CD4-positive, alpha-beta memory T cell (primary cell): ENCODE measurements at regions not wholly inside any gene's neighbourhood (a gene's known extent, or its start where the extent isn't known, plus 50 kb on each side); places are given as distances from the start of the nearest gene placed in this dataset.
A peak's percentile ranks its signal among the peaks of the same experiment; 100 is the strongest.
"Not testable (repeated sequence)": the region's sequence is repeated elsewhere in the genome, so short reads cannot be mapped to it uniquely, and the experiment has no call there.

Experiments
- CTCF ChIA-PET: fragments of 350-600 bp; sonication (Branson Sonifier 250); formaldehyde crosslinking; loops from one replicate; lab custom pipeline; 2021; ENCODE audit warnings: inconsistent platforms; ENCODE audit not compliant: partially characterized antibody; lab: Charles Lee
- POLR2A ChIA-PET: fragments of 350-600 bp; sonication (Branson Sonifier 250); formaldehyde crosslinking; loops from one replicate; lab custom pipeline; 2021; ENCODE audit not compliant: partially characterized antibody; lab: Charles Lee
- DNase-seq, 5 donors: peaks; one replicate each; pipeline versions ENCODE4 v3.0.0 to v3.0.0-alpha.2; 2020 to 2022; ENCODE audit warnings: mixed read lengths in 1 of 5
- H3K27ac ChIP-seq: one replicate; pipeline ENCODE4 v1.7.0; 2013; ENCODE audit warnings: low read depth, low read length
- H3K27me3 ChIP-seq: 2 replicates; pipeline ENCODE4 v1.7.0; 2013; ENCODE audit warnings: mild to moderate bottlenecking, low read length, moderate library complexity; ENCODE audit not compliant: insufficient read depth
- H3K36me3 ChIP-seq: 2 replicates; pipeline ENCODE4 v1.7.0; 2013; ENCODE audit warnings: mild to moderate bottlenecking, low read length, moderate library complexity; ENCODE audit not compliant: insufficient read depth
- H3K4me1 ChIP-seq: 2 replicates; pipeline ENCODE4 v1.7.0; 2013; ENCODE audit warnings: mild to moderate bottlenecking, low read length, moderate library complexity; ENCODE audit not compliant: insufficient read depth
- H3K4me3 ChIP-seq, 2 donors: one replicate each; pipeline ENCODE4 v1.7.0; 2013; ENCODE audit warnings: low read length in 2 of 2, mild to moderate bottlenecking in 1 of 2
- H3K9me3 ChIP-seq, 2 donors: one replicate each; pipeline ENCODE4 v1.7.0; 2013; ENCODE audit warnings: low read length in 2 of 2, control low read depth in 1 of 2; ENCODE audit not compliant: control insufficient read depth in 1 of 2
- H3K27ac Mint-ChIP-seq, 7 donors: one replicate each; pipeline ENCODE4 v1.8.0; 2020 to 2021; ENCODE audit warnings: mixed read lengths in 7 of 7, mild to moderate bottlenecking in 6 of 7, inconsistent platforms in 3 of 7, moderate library complexity in 3 of 7
- H3K27me3 Mint-ChIP-seq, 2 donors: one replicate each; pipeline ENCODE4 v1.8.0; 2020 to 2021; ENCODE audit warnings: mixed read lengths in 2 of 2
- H3K36me3 Mint-ChIP-seq, 2 donors: one replicate each; pipeline ENCODE4 v1.8.0; 2020 to 2021; ENCODE audit warnings: mixed read lengths in 2 of 2, inconsistent platforms in 1 of 2, mild to moderate bottlenecking in 1 of 2
- H3K4me1 Mint-ChIP-seq, 4 donors: one replicate each; pipeline ENCODE4 v1.8.0; 2020 to 2021; ENCODE audit warnings: mixed read lengths in 4 of 4, mild to moderate bottlenecking in 1 of 4
- H3K4me3 Mint-ChIP-seq, 8 donors: one replicate each; pipeline ENCODE4 v1.8.0; 2020 to 2021; ENCODE audit warnings: mixed read lengths in 8 of 8, mild to moderate bottlenecking in 7 of 8, moderate library complexity in 6 of 8, inconsistent platforms in 3 of 8
- H3K9me3 Mint-ChIP-seq, 8 donors: one replicate each; pipeline ENCODE4 v1.8.0; 2020 to 2021; ENCODE audit warnings: mixed read lengths in 8 of 8, mild to moderate bottlenecking in 5 of 8, inconsistent platforms in 3 of 8, moderate library complexity in 1 of 8
- intact Hi-C: fragments of 100-400 bp; cut with micrococcal nuclease; formaldehyde crosslinking; loops from one replicate; pipeline ENCODE4 v1.15.1; 2023

GRCh38 chr5:118282480-118283038 is 705.8 kb downstream of the DTWD2 start:
- intact Hi-C loops, H3K4me1 Mint-ChIP-seq, POLR2A ChIA-PET, H3K4me3 Mint-ChIP-seq, H3K27me3 ChIP-seq, H3K36me3 Mint-ChIP-seq, H3K27ac Mint-ChIP-seq, H3K9me3 ChIP-seq, H3K27ac ChIP-seq, CTCF ChIA-PET, H3K4me1 ChIP-seq, H3K27me3 Mint-ChIP-seq, H3K36me3 ChIP-seq, H3K4me3 ChIP-seq: not testable (repeated sequence)
- peaks cover 0 to 11% (median 5%) of the 10 kb centered on the region in 8 donors for H3K9me3 Mint-ChIP-seq
- DNase-seq = peak in 1 of 5 donors; percentile 30

- H3K9me3 ChIP-seq = no peaks in the 10 kb centered on the region
- no peak overlapping the region for H3K4me3 ChIP-seq
- H3K27me3 Mint-ChIP-seq = no peaks in the 10 kb centered on the region
- H3K27me3 ChIP-seq = no peaks in the 10 kb centered on the region
- H3K4me1 Mint-ChIP-seq = no peaks in the 10 kb centered on the region
- H3K36me3 ChIP-seq = no peaks in the 10 kb centered on the region
- peaks cover 0 to 11% (median 4%) of the 10 kb centered on the region in 8 donors for H3K9me3 Mint-ChIP-seq
- no peak for DNase-seq
- no peaks in the 10 kb centered on the region for H3K4me1 ChIP-seq
- no peak overlapping the region for H3K27ac Mint-ChIP-seq
- intact Hi-C loops = no loop called here
- ChIA-PET POLR2A (no interaction called here), CTCF (no interaction called here)
- no peaks in the 10 kb centered on the region for H3K36me3 Mint-ChIP-seq
- H3K27ac ChIP-seq = no peak overlapping the region
- H3K4me3 Mint-ChIP-seq = no peak overlapping the region
Observed at GRCh38 chr5:118279540-118280294, 708.6 kb downstream of the DTWD2 start.

GRCh38 chr5:118270526-118270925 is 717.8 kb downstream of the DTWD2 start:
- no peak for DNase-seq
- H3K4me1 Mint-ChIP-seq = no peaks in the 10 kb centered on the region
- Histone ChIP-seq H3K36me3 (no peaks in the 10 kb centered on the region), H3K27ac (no peak overlapping the region), H3K4me1 (no peaks in the 10 kb centered on the region), H3K4me3 (no peak overlapping the region), H3K27me3 (no peaks in the 10 kb centered on the region), H3K9me3 (no peaks in the 10 kb centered on the region)
- intact Hi-C loops = no loop called here
- ChIA-PET CTCF (no interaction called here), POLR2A (no interaction called here)
- no peak overlapping the region for H3K4me3 Mint-ChIP-seq
- H3K27ac Mint-ChIP-seq = no peak overlapping the region
- H3K27me3 Mint-ChIP-seq = no peaks in the 10 kb centered on the region
- no peaks in the 10 kb centered on the region for H3K36me3 Mint-ChIP-seq
- peaks cover 2 to 15% (median 7%) of the 10 kb centered on the region in 8 donors for H3K9me3 Mint-ChIP-seq

GRCh38 chr5:118258223-118258622 is 730.1 kb downstream of the DTWD2 start:
- intact Hi-C loops = no loop called here
- no peaks in the 10 kb centered on the region for H3K36me3 Mint-ChIP-seq
- no peak overlapping the region for H3K27ac ChIP-seq
- peaks cover 0 to 10% (median 1%) of the 10 kb centered on the region in 8 donors for H3K9me3 Mint-ChIP-seq
- H3K4me3 Mint-ChIP-seq = no peak overlapping the region
- no peaks in the 10 kb centered on the region for H3K4me1 ChIP-seq
- no peaks in the 10 kb centered on the region for H3K27me3 ChIP-seq
- no peaks in the 10 kb centered on the region for H3K4me1 Mint-ChIP-seq
- DNase-seq = no peak
- H3K36me3 ChIP-seq = no peaks in the 10 kb centered on the region
- H3K27me3 Mint-ChIP-seq = no peaks in the 10 kb centered on the region
- POLR2A ChIA-PET = no interaction called here
- H3K27ac Mint-ChIP-seq = no peak overlapping the region
- H3K4me3 ChIP-seq = no peak overlapping the region
- no peaks in the 10 kb centered on the region for H3K9me3 ChIP-seq
- CTCF ChIA-PET = no interaction called here

GRCh38 chr5:118257066-118257465 is 731.3 kb downstream of the DTWD2 start:
- H3K27ac ChIP-seq = no peak overlapping the region
- H3K4me1 ChIP-seq = no peaks in the 10 kb centered on the region
- H3K9me3 Mint-ChIP-seq = peaks cover 0 to 7% (median 0%) of the 10 kb centered on the region in 8 donors
- no peaks in the 10 kb centered on the region for H3K36me3 ChIP-seq
- H3K36me3 Mint-ChIP-seq = no peaks in the 10 kb centered on the region
- ChIA-PET CTCF (no interaction called here), POLR2A (no interaction called here)
- H3K27me3 ChIP-seq = no peaks in the 10 kb centered on the region
- no peak overlapping the region for H3K4me3 ChIP-seq
- no peaks in the 10 kb centered on the region for H3K4me1 Mint-ChIP-seq
- H3K27ac Mint-ChIP-seq = no peak overlapping the region
- intact Hi-C loops = no loop called here
- H3K9me3 ChIP-seq = no peaks in the 10 kb centered on the region
- no peak overlapping the region for H3K4me3 Mint-ChIP-seq
- H3K27me3 Mint-ChIP-seq = no peaks in the 10 kb centered on the region
- DNase-seq = no peak

GRCh38 chr5:118253225-118254061 is 734.9 kb downstream of the DTWD2 start:
- intact Hi-C loops = no loop called here
- no peaks in the 10 kb centered on the region for H3K4me1 ChIP-seq
- ChIA-PET POLR2A (no interaction called here), CTCF (no interaction called here)
- no peak overlapping the region for H3K27ac Mint-ChIP-seq
- no peaks in the 10 kb centered on the region for H3K9me3 ChIP-seq
- H3K9me3 Mint-ChIP-seq = peaks cover 0 to 28% (median 18%) of the 10 kb centered on the region in 8 donors
- H3K4me3 Mint-ChIP-seq = no peak overlapping the region
- H3K4me1 Mint-ChIP-seq = peaks cover 0 to 1% (median 0%) of the 10 kb centered on the region in 4 donors
- no peak for DNase-seq
- H3K36me3 Mint-ChIP-seq = no peaks in the 10 kb centered on the region
- H3K27me3 Mint-ChIP-seq = no peaks in the 10 kb centered on the region
- no peak overlapping the region for H3K4me3 ChIP-seq
- no peak overlapping the region for H3K27ac ChIP-seq
- H3K36me3 ChIP-seq = no peaks in the 10 kb centered on the region
- H3K27me3 ChIP-seq = no peaks in the 10 kb centered on the region

- POLR2A ChIA-PET = no interaction called here
- H3K4me3 Mint-ChIP-seq = no peak overlapping the region
- H3K9me3 Mint-ChIP-seq = peaks cover 0 to 34% (median 27%) of the 10 kb centered on the region in 8 donors
- no peak for DNase-seq
- peaks cover 0 to 1% (median 0%) of the 10 kb centered on the region in 4 donors for H3K4me1 Mint-ChIP-seq
- H3K36me3 Mint-ChIP-seq = no peaks in the 10 kb centered on the region
- Histone ChIP-seq H3K27me3 (no peaks in the 10 kb centered on the region), H3K27ac (no peak overlapping the region), H3K4me3 (no peak overlapping the region), H3K9me3 (no peaks in the 10 kb centered on the region), H3K36me3 (no peaks in the 10 kb centered on the region), H3K4me1 (no peaks in the 10 kb centered on the region)
- CTCF ChIA-PET = no interaction called here
- H3K27ac Mint-ChIP-seq = no peak overlapping the region
- intact Hi-C loops = no loop called here
- H3K27me3 Mint-ChIP-seq = no peaks in the 10 kb centered on the region
Observed at GRCh38 chr5:118249386-118249785, 739.0 kb downstream of the DTWD2 start.
